Panc1 (cell line): ENCODE measurements at regions not wholly inside any gene's neighbourhood (a gene's known extent, or its start where the extent isn't known, plus 50 kb on each side); places are given as distances from the start of the nearest gene placed in this dataset.

Source experiments
- ATAC-seq: fragments of 200-7000 bp; cut with Tn5 transposase; 2 replicates; pipeline ENCODE4 v1.9.1; 2020; ENCODE audit warnings: mild to moderate bottlenecking, moderate library complexity
- BruUV-seq: library from RNA; stranded (reverse); fragments of 400-500 nt; replicated peaks from 2 replicates; lab custom pipeline; 2021; lab: Mats Ljungman, UMichigan
- CTCF ChIA-PET: fragments of 300-600 bp; sonication (Branson Sonifier 250); formaldehyde crosslinking; loops from one replicate; lab custom pipeline; 2022; ENCODE audit warnings: antibody characterized with exemption; lab: Charles Lee
- POLR2A ChIA-PET: fragments of 300-600 bp; sonication (Branson Sonifier 250); formaldehyde crosslinking; loops from one replicate; lab custom pipeline; 2022; ENCODE audit warnings: antibody characterized with exemption; lab: Charles Lee
- DNase-seq: peaks from one replicate; pipeline ENCODE4 v3.0.0-alpha.2; 2010; ENCODE audit warnings: low read depth, low spot score
- H3K27ac ChIP-seq: 2 replicates; pipeline ENCODE4 v1.5.1; 2011; ENCODE audit warnings: mild to moderate bottlenecking, low read length, inconsistent platforms
- H3K27me3 ChIP-seq: fragments of 200-500 bp; sonication (Bioruptor generic); 2 replicates; pipeline ENCODE4 v1.6.0; 2014; ENCODE audit warnings: low read length, inconsistent platforms; ENCODE audit not compliant: control insufficient read depth, insufficient read depth
- H3K36me3 ChIP-seq: fragments of 200-500 bp; sonication (Bioruptor generic); 2 replicates; pipeline ENCODE4 v1.5.1; 2014; ENCODE audit warnings: inconsistent platforms, mild to moderate bottlenecking, low read length, moderate library complexity; ENCODE audit not compliant: control insufficient read depth, insufficient read depth
- H3K4me1 ChIP-seq: 2 replicates; pipeline ENCODE4 v1.5.1; 2011; ENCODE audit warnings: inconsistent platforms, mild to moderate bottlenecking, low read length, moderate library complexity; ENCODE audit not compliant: control insufficient read depth, insufficient read depth
- H3K4me3 ChIP-seq, 2 experiments: 2 replicates each; pipeline ENCODE4 v1.5.1; 2011 to 2012; ENCODE audit warnings: low read depth in 2 of 2, low read length in 2 of 2, mild to moderate bottlenecking in 2 of 2, inconsistent platforms in 1 of 2, moderate library complexity in 1 of 2
- H3K9me3 ChIP-seq: fragments of 200-500 bp; sonication (Bioruptor generic); 2 replicates; pipeline ENCODE4 v1.5.1; 2014; ENCODE audit warnings: low read depth, mild to moderate bottlenecking, inconsistent platforms, low read length, moderate library complexity; ENCODE audit not compliant: control insufficient read depth, insufficient read depth
- POLR2AphosphoS5 ChIP-seq: IDR thresholded peaks from 2 replicates; pipeline ENCODE4 v1.6.1; 2012; ENCODE audit warnings: mild to moderate bottlenecking, low read depth, low read length, moderate library complexity
- SIN3A ChIP-seq: IDR thresholded peaks from 2 replicates; pipeline ENCODE4 v1.6.1; 2012; ENCODE audit warnings: low read depth, mild to moderate bottlenecking, low read length, moderate library complexity, borderline replicate concordance; ENCODE audit not compliant: insufficient read depth
- TCF7L2 ChIP-seq: IDR thresholded peaks from 2 replicates; pipeline ENCODE4 v1.6.1; 2011; ENCODE audit warnings: mild to moderate bottlenecking, low read depth, low read length, inconsistent platforms
- in situ Hi-C: cut with HindIII; loops from 2 replicates; pipeline ENCODE4 v1.10.0; 2016; ENCODE audit warnings: low sequenced_read_pairs, low pct_unique_long_range_greater_than_20kb
- intact Hi-C: fragments of 100-400 bp; cut with micrococcal nuclease; formaldehyde crosslinking; loops from one replicate; pipeline ENCODE4 v1.10.0; 2022; ENCODE audit not compliant: unreplicated experiment
- TF ChIP-seq, protein P1 (sequence below): fragments of 450-650 bp; IDR thresholded peaks from 2 replicates; pipeline ENCODE4 v1.5.1; 2017; ENCODE audit warnings: mild to moderate bottlenecking
- TF ChIP-seq, protein P2 (sequence below), 2 experiments: IDR thresholded peaks; 2 replicates each; pipeline ENCODE4 v1.6.1; 2011 to 2012; ENCODE audit warnings: low read depth in 2 of 2, control low read depth in 1 of 2, low read length in 1 of 2, mild to moderate bottlenecking in 1 of 2, moderate library complexity in 1 of 2; ENCODE audit not compliant: insufficient read depth in 1 of 2

DNA sequence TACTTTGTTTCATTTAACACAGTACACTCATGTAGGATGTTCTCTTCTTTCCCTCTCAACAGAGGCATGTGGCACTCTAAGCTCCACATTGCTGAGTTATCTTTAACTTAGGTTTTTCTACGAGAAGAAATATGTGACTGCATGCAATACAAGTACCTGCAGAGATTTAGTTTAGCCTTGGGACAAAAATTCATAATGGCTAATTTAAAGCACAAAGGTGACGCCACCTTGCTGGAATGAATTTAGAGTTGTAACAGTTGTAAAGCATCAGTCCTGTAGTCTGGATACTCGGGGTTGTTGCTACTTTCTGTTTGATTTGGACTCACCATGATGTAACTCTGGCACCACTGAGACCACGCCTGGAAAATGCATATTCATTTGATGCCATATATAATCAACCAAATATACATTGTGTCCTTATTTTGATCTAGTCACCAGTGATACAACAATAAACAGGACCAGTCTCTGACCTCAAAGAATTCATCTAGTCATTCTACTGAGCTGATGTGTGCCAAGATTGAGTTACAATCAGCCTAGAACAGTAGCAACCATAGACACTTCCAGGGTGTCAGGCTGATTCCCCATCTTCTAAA, 451.0 kb upstream of the ZFP42 start:
- DNase-seq (no peak), ATAC-seq (no peak)
- H3K4me3 ChIP-seq: no peak overlapping the region
- H3K27ac ChIP-seq: no peak overlapping the region
- no TSS peak for BruUV-seq
- intact Hi-C loops (no loop called here), in situ Hi-C loops (no loop called here)
- TF ChIP-seq, protein P1, sequence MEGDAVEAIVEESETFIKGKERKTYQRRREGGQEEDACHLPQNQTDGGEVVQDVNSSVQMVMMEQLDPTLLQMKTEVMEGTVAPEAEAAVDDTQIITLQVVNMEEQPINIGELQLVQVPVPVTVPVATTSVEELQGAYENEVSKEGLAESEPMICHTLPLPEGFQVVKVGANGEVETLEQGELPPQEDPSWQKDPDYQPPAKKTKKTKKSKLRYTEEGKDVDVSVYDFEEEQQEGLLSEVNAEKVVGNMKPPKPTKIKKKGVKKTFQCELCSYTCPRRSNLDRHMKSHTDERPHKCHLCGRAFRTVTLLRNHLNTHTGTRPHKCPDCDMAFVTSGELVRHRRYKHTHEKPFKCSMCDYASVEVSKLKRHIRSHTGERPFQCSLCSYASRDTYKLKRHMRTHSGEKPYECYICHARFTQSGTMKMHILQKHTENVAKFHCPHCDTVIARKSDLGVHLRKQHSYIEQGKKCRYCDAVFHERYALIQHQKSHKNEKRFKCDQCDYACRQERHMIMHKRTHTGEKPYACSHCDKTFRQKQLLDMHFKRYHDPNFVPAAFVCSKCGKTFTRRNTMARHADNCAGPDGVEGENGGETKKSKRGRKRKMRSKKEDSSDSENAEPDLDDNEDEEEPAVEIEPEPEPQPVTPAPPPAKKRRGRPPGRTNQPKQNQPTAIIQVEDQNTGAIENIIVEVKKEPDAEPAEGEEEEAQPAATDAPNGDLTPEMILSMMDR: no peak
- TF ChIP-seq SIN3A: no peak
- TF ChIP-seq POLR2AphosphoS5: no peak
- TF ChIP-seq, protein P2, sequence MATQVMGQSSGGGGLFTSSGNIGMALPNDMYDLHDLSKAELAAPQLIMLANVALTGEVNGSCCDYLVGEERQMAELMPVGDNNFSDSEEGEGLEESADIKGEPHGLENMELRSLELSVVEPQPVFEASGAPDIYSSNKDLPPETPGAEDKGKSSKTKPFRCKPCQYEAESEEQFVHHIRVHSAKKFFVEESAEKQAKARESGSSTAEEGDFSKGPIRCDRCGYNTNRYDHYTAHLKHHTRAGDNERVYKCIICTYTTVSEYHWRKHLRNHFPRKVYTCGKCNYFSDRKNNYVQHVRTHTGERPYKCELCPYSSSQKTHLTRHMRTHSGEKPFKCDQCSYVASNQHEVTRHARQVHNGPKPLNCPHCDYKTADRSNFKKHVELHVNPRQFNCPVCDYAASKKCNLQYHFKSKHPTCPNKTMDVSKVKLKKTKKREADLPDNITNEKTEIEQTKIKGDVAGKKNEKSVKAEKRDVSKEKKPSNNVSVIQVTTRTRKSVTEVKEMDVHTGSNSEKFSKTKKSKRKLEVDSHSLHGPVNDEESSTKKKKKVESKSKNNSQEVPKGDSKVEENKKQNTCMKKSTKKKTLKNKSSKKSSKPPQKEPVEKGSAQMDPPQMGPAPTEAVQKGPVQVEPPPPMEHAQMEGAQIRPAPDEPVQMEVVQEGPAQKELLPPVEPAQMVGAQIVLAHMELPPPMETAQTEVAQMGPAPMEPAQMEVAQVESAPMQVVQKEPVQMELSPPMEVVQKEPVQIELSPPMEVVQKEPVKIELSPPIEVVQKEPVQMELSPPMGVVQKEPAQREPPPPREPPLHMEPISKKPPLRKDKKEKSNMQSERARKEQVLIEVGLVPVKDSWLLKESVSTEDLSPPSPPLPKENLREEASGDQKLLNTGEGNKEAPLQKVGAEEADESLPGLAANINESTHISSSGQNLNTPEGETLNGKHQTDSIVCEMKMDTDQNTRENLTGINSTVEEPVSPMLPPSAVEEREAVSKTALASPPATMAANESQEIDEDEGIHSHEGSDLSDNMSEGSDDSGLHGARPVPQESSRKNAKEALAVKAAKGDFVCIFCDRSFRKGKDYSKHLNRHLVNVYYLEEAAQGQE (IDR thresholded peaks at IDR 0.05; ENCODE audit: insufficient read depth in 1 of 2, low read depth in 2 of 2, low read length in 1 of 2): no peak
- TF ChIP-seq TCF7L2: no peak
- H3K4me1 ChIP-seq: no peaks in the 10 kb centered on the region
- CTCF ChIA-PET: no interaction called here
- no peaks in the 10 kb centered on the region for H3K27me3 ChIP-seq
- POLR2A ChIA-PET: no interaction called here
- no peaks in the 10 kb centered on the region for H3K36me3 ChIP-seq
- H3K9me3 ChIP-seq: no peaks in the 10 kb centered on the region

DNA sequence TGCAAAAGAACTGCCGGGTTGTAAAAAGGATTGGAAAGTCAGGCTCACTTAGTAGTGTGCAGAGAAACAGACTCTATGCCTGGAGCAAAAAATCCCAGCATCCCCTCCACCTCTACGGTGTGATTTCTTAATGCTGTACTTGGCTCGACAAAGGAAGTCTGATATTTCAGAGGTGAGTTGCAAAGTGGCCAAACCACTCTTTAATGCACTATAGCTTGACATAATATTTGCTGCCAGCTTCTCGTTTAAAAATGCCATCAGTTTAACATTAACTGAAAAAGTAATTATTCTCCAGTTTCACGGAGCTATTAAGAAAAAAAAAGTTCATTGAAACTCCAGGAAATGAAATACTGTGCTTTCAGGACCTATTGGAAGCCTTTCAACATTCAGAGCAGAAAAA, 448.3 kb upstream of the ZFP42 start:
- TF ChIP-seq SIN3A (no peak), TCF7L2 (no peak), POLR2AphosphoS5 (no peak)
- TF ChIP-seq, protein P1: no peak
- TF ChIP-seq, protein P2 (IDR thresholded peaks at IDR 0.05; ENCODE audit: insufficient read depth in 1 of 2, low read depth in 2 of 2, low read length in 1 of 2): no peak
- in situ Hi-C loops (no loop called here), intact Hi-C loops (no loop called here)
- DNase-seq (no peak), ATAC-seq (no peak)
- no peak overlapping the region for H3K4me3 ChIP-seq
- H3K27me3 ChIP-seq: no peaks in the 10 kb centered on the region
- H3K27ac ChIP-seq: no peak overlapping the region
- H3K4me1 ChIP-seq: no peaks in the 10 kb centered on the region
- no peaks in the 10 kb centered on the region for H3K9me3 ChIP-seq
- BruUV-seq: no TSS peak
- CTCF ChIA-PET: no interaction called here
- H3K36me3 ChIP-seq: no peaks in the 10 kb centered on the region
- POLR2A ChIA-PET: no interaction called here
